Neuron (in vitro differentiated cells): ENCODE measurements at regions not wholly inside any gene's neighbourhood (a gene's known extent, or its start where the extent isn't known, plus 50 kb on each side); places are given as distances from the start of the nearest gene placed in this dataset.

Experiments used
- H2AFZ ChIP-seq: one replicate; pipeline ENCODE4 v1.6.1; 2013; ENCODE audit warnings: low read depth, mild to moderate bottlenecking, inconsistent platforms, low read length, moderate library complexity
- H3K27me3 ChIP-seq: one replicate; pipeline ENCODE4 v1.6.1; 2013; ENCODE audit warnings: low read length; ENCODE audit not compliant: insufficient read depth
- H3K36me3 ChIP-seq: one replicate; pipeline ENCODE4 v1.6.1; 2013; ENCODE audit warnings: low read length; ENCODE audit not compliant: insufficient read depth
- H3K4me1 ChIP-seq: one replicate; pipeline ENCODE4 v1.6.1; 2013; ENCODE audit warnings: low read length; ENCODE audit not compliant: insufficient read depth
- H3K4me3 ChIP-seq: 2 replicates; pipeline ENCODE4 v1.5.1; 2013; ENCODE audit warnings: mild to moderate bottlenecking, low read length, moderate library complexity
- H3K9me3 ChIP-seq: one replicate; pipeline ENCODE4 v1.6.1; 2013; ENCODE audit warnings: low read length

- Histone ChIP-seq H3K4me3 (no peak overlapping the region), H3K4me1 (no peaks in the 10 kb centered on the region), H3K27me3 (no peaks in the 10 kb centered on the region), H2AFZ (no peak overlapping the region), H3K36me3 (no peaks in the 10 kb centered on the region), H3K9me3 (no peaks in the 10 kb centered on the region)
These were observed 113.7 kb upstream of the JARID2 start for GRCh38 chr6:15132167-15132566.

- H2AFZ ChIP-seq, result no peak overlapping the region
- no peaks in the 10 kb centered on the region for H3K27me3 ChIP-seq
These were observed 112.8 kb upstream of the JARID2 start for GRCh38 chr6:15132854-15133670.

GRCh38 chr6:15137086-15137485 lies 108.8 kb upstream of the JARID2 start:
- H3K4me1 ChIP-seq, result no peaks in the 10 kb centered on the region
- H3K4me3 ChIP-seq, result no peak overlapping the region
- no peaks in the 10 kb centered on the region for H3K9me3 ChIP-seq
- no peaks in the 10 kb centered on the region for H3K27me3 ChIP-seq
- no peak overlapping the region for H2AFZ ChIP-seq
- H3K36me3 ChIP-seq, result no peaks in the 10 kb centered on the region

More at GRCh38 chr6:15132854-15133670, 112.8 kb upstream of the JARID2 start:
- no peaks in the 10 kb centered on the region for H3K4me1 ChIP-seq
- no peaks in the 10 kb centered on the region for H3K9me3 ChIP-seq
- no peak overlapping the region for H3K4me3 ChIP-seq
- H3K36me3 ChIP-seq, result no peaks in the 10 kb centered on the region

- Histone ChIP-seq H3K9me3 (no peaks in the 10 kb centered on the region), H2AFZ (no peak overlapping the region)
These were observed 102.8 kb upstream of the JARID2 start for GRCh38 chr6:15143086-15143485.

GRCh38 chr6:15143540-15143939 lies 102.3 kb upstream of the JARID2 start:
- Histone ChIP-seq H3K27me3 (no peaks in the 10 kb centered on the region), H3K36me3 (no peaks in the 10 kb centered on the region), H3K9me3 (no peaks in the 10 kb centered on the region), H2AFZ (no peak overlapping the region), H3K4me3 (no peak overlapping the region), H3K4me1 (no peaks in the 10 kb centered on the region)

More at GRCh38 chr6:15143086-15143485, 102.8 kb upstream of the JARID2 start:
- H3K27me3 ChIP-seq, result no peaks in the 10 kb centered on the region
- no peak overlapping the region for H3K4me3 ChIP-seq
- H3K36me3 ChIP-seq, result no peaks in the 10 kb centered on the region
- H3K4me1 ChIP-seq, result no peaks in the 10 kb centered on the region

GRCh38 chr6:15145821-15146220 lies 100.0 kb upstream of the JARID2 start:
- no peaks in the 10 kb centered on the region for H3K4me1 ChIP-seq
- no peaks in the 10 kb centered on the region for H3K27me3 ChIP-seq
- no peaks in the 10 kb centered on the region for H3K36me3 ChIP-seq
- H3K4me3 ChIP-seq, result no peak overlapping the region
- H3K9me3 ChIP-seq, result no peaks in the 10 kb centered on the region
- no peak overlapping the region for H2AFZ ChIP-seq

- Histone ChIP-seq H3K36me3 (no peaks in the 10 kb centered on the region), H3K4me1 (no peaks in the 10 kb centered on the region), H3K4me3 (no peak overlapping the region), H3K9me3 (no peaks in the 10 kb centered on the region), H3K27me3 (no peaks in the 10 kb centered on the region), H2AFZ (no peak overlapping the region)
These were observed 98.0 kb upstream of the JARID2 start for GRCh38 chr6:15147827-15148226.

GRCh38 chr6:15148356-15148946 lies 97.4 kb upstream of the JARID2 start:
- Histone ChIP-seq H3K9me3 (no peaks in the 10 kb centered on the region), H3K36me3 (no peaks in the 10 kb centered on the region), H3K4me1 (no peaks in the 10 kb centered on the region), H3K27me3 (no peaks in the 10 kb centered on the region), H3K4me3 (no peak overlapping the region), H2AFZ (no peak overlapping the region)

GRCh38 chr6:15150207-15150606 lies 95.7 kb upstream of the JARID2 start:
- H2AFZ ChIP-seq, result no peak overlapping the region
- H3K9me3 ChIP-seq, result no peaks in the 10 kb centered on the region
- no peak overlapping the region for H3K4me3 ChIP-seq
- no peaks in the 10 kb centered on the region for H3K4me1 ChIP-seq
- H3K36me3 ChIP-seq, result no peaks in the 10 kb centered on the region
- no peaks in the 10 kb centered on the region for H3K27me3 ChIP-seq

GRCh38 chr6:15152700-15153099 lies 93.2 kb upstream of the JARID2 start:
- Histone ChIP-seq H3K4me3 (no peak overlapping the region), H3K4me1 (no peaks in the 10 kb centered on the region), H2AFZ (no peak overlapping the region)

GRCh38 chr6:15153191-15153590 lies 92.7 kb upstream of the JARID2 start:
- H3K4me3 ChIP-seq, result no peak overlapping the region
- H3K9me3 ChIP-seq, result no peaks in the 10 kb centered on the region
- no peaks in the 10 kb centered on the region for H3K4me1 ChIP-seq
- no peaks in the 10 kb centered on the region for H3K36me3 ChIP-seq
- no peak overlapping the region for H2AFZ ChIP-seq
- peaks cover 2% of the 10 kb centered on the region for H3K27me3 ChIP-seq

More at GRCh38 chr6:15152700-15153099, 93.2 kb upstream of the JARID2 start:
- Histone ChIP-seq H3K27me3 (peaks cover 2% of the 10 kb centered on the region), H3K36me3 (no peaks in the 10 kb centered on the region), H3K9me3 (no peaks in the 10 kb centered on the region)

- H2AFZ ChIP-seq, result no peak overlapping the region
- no peak overlapping the region for H3K4me3 ChIP-seq
- H3K27me3 ChIP-seq, result peaks cover 2% of the 10 kb centered on the region
- no peaks in the 10 kb centered on the region for H3K36me3 ChIP-seq
- no peaks in the 10 kb centered on the region for H3K4me1 ChIP-seq
- H3K9me3 ChIP-seq, result no peaks in the 10 kb centered on the region
These were observed 88.4 kb upstream of the JARID2 start for GRCh38 chr6:15157479-15157878.

GRCh38 chr6:15158821-15159619 lies 86.8 kb upstream of the JARID2 start:
- Histone ChIP-seq H3K4me1 (no peaks in the 10 kb centered on the region), H3K36me3 (no peaks in the 10 kb centered on the region), H3K4me3 (no peak overlapping the region)

More at GRCh38 chr6:15158821-15159619, 86.8 kb upstream of the JARID2 start:
- Histone ChIP-seq H3K27me3 (peaks cover 2% of the 10 kb centered on the region), H3K9me3 (no peaks in the 10 kb centered on the region), H2AFZ (no peak overlapping the region)
